ENCODE measurements at regions not wholly inside any gene's neighbourhood (a gene's known extent, or its start where the extent isn't known, plus 50 kb on each side); places are given as distances from the start of the nearest gene placed in this dataset.

DNA sequence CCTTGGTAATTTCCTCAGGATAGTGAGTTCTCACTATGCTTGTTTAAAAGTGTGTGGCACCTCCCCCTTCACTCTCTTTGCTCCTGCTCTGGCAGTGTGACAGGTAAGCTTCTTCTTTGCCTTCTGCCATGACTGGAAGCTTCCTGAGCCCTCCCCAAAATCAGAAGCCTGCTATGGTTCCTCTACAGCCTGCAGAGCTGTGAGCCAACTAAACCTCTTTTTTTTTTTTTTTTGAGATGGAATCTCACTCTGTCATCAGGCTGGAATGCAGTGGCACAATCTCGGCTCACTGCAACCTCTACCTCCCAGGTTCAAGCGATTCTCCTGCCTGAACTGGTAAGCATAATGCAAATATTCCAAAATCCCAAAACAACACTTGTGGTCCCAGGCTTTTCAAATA, 80.0 kb downstream of the SOWAHC start:
- Histone ChIP-seq H3K36me3 (no peaks in the 10 kb centered on the region), H3K27me3 (replicated peaks; ENCODE audit: insufficient read depth) (no peaks in the 10 kb centered on the region), H3K4me3 (no peak overlapping the region), H3K9me3 (no peaks in the 10 kb centered on the region), H3K27ac (peak overlapping the region; percentile 65 to 86), H3K4me1 (ENCODE audit: control insufficient read depth in 1 of 2, low read depth in 2 of 2) (peaks cover 24 to 67% of the 10 kb centered on the region in 2 donors)
- DNase-seq (ENCODE audit: low spot score) = no peak
- ATAC-seq (ENCODE audit: insufficient number of reproducible peaks, low FRiP score, low read depth) = no peak
- TF ChIP-seq, protein P1, sequence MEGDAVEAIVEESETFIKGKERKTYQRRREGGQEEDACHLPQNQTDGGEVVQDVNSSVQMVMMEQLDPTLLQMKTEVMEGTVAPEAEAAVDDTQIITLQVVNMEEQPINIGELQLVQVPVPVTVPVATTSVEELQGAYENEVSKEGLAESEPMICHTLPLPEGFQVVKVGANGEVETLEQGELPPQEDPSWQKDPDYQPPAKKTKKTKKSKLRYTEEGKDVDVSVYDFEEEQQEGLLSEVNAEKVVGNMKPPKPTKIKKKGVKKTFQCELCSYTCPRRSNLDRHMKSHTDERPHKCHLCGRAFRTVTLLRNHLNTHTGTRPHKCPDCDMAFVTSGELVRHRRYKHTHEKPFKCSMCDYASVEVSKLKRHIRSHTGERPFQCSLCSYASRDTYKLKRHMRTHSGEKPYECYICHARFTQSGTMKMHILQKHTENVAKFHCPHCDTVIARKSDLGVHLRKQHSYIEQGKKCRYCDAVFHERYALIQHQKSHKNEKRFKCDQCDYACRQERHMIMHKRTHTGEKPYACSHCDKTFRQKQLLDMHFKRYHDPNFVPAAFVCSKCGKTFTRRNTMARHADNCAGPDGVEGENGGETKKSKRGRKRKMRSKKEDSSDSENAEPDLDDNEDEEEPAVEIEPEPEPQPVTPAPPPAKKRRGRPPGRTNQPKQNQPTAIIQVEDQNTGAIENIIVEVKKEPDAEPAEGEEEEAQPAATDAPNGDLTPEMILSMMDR (IDR thresholded peaks at IDR 0.05) = no peak

DNA sequence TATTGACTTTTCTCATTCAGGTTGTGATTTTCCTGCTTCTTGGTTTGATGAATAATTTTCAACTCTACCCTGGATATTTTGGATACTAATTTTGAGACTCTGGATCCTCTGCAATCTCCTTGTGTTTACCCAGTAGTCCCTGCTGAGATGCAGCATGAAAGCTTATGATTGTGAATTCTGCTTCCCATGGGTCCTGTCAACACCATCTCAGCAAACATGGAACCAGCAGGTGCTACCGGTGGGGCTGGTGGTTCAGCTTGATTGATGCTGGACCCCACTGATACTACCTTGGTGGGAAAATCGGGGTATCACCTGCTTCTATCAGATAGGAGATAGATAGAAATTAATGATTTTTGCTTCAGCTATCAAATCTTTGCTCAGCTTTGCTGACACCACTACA, 81.1 kb downstream of the SOWAHC start:
- no peak for DNase-seq (ENCODE audit: low spot score)
- peaks cover 29 to 66% of the 10 kb centered on the region in 2 donors for H3K4me1 ChIP-seq (ENCODE audit: control insufficient read depth in 1 of 2, low read depth in 2 of 2)
- no peaks in the 10 kb centered on the region for H3K9me3 ChIP-seq
- H3K27ac ChIP-seq = peak overlapping the region; percentile 10 to 86
- H3K4me3 ChIP-seq = no peak overlapping the region
- no peak for ATAC-seq (ENCODE audit: insufficient number of reproducible peaks, low FRiP score, low read depth)
- TF ChIP-seq, protein P1 (IDR thresholded peaks at IDR 0.05) = no peak
- H3K36me3 ChIP-seq = no peaks in the 10 kb centered on the region
- no peaks in the 10 kb centered on the region for H3K27me3 ChIP-seq (replicated peaks; ENCODE audit: insufficient read depth)

DNA sequence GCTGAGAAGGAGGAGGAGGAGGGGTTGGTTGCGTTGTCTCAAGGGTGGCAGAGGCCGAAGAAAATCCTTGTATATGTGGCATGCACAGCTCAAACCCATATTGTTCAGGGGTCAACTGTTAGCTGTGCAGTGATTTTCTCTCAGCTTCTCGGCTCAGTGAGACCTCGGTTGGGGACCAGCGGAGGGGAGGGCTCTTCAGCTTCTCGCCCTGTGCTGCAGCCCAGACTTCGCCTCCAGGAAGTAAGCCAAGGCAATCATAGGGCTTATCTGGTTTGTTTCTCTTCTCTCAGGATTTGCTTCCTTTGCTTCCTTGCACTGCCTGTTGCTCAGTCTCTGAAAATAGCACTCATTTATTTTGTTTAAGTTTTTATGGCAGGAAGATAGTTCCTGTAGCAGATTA, 85.5 kb downstream of the SOWAHC start:
- no peaks in the 10 kb centered on the region for H3K36me3 ChIP-seq
- DNase-seq (ENCODE audit: low spot score) (no peak), ATAC-seq (ENCODE audit: insufficient number of reproducible peaks, low FRiP score, low read depth) (no peak)
- H3K4me1 ChIP-seq (ENCODE audit: control insufficient read depth in 1 of 2, low read depth in 2 of 2) = peaks cover 12 to 40% of the 10 kb centered on the region in 2 donors
- TF ChIP-seq, protein P1 (IDR thresholded peaks at IDR 0.05) = no peak
- peak overlapping the region; percentile 62 for H3K4me3 ChIP-seq
- H3K9me3 ChIP-seq = no peaks in the 10 kb centered on the region
- peak overlapping the region; percentile 75 to 81 for H3K27ac ChIP-seq
- H3K27me3 ChIP-seq (replicated peaks; ENCODE audit: insufficient read depth) = no peaks in the 10 kb centered on the region

DNA sequence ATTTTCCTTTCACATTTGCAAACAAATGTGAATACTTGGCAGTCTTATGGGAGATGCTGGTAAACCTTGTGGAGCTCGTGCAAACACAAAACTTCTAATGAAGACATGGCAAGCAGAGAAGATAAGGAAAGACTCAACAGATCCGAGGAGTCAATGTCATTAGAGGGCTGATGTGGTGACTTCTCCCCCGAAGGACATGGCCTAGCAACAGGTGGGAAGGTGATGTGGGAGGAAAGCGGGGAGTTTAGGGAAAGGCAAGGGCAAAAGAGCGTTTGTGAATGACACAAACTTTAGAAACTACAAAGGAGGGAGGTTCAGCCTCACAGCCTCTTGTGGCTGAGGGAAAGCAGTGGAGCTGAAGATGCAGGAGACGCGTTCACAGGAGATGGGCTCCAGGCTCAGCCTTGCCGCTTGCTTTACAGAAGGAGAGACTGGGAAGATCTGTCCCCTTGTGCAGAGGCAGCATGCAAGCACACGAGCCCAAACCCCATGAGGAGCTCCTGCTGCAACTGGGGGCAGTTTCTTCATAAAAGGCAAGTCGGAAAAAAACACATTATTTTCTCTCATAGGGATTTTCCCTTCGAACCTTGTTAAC, 86.6 kb downstream of the SOWAHC start:
- DNase-seq (ENCODE audit: low spot score) = no peak
- no peak for ATAC-seq (ENCODE audit: insufficient number of reproducible peaks, low FRiP score, low read depth)
- TF ChIP-seq, protein P1 (IDR thresholded peaks at IDR 0.05) = no peak
- no peaks in the 10 kb centered on the region for H3K27me3 ChIP-seq (replicated peaks; ENCODE audit: insufficient read depth)
- peaks cover 12 to 35% of the 10 kb centered on the region in 2 donors for H3K4me1 ChIP-seq (ENCODE audit: control insufficient read depth in 1 of 2, low read depth in 2 of 2)
- peak overlapping the region; percentile 75 to 81 for H3K27ac ChIP-seq
- H3K36me3 ChIP-seq = no peaks in the 10 kb centered on the region
- H3K4me3 ChIP-seq = no peak overlapping the region
- H3K9me3 ChIP-seq = no peaks in the 10 kb centered on the region

DNA sequence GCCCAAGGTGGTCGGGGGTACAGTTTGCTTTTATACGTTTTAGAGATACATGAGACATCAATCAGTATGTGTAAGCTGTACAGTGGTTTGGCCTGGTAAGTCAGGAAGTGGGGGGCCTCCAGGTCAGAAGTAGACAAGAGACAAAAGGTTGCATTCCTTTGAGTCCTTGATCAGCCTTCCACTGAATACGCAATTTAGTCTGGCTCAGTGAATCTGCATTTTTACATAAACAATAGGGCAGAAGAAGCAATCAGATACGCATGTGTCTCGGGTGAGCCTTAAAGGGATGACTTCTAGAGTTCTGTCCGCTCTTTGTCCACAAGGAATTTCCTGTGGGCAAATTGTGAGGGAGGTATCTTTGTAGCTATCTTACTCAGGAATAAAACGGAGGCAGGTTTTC, 87.2 kb downstream of the SOWAHC start:
- no peak overlapping the region for H3K4me3 ChIP-seq
- DNase-seq (ENCODE audit: low spot score) (no peak), ATAC-seq (ENCODE audit: insufficient number of reproducible peaks, low FRiP score, low read depth) (no peak)
- TF ChIP-seq, protein P1 (IDR thresholded peaks at IDR 0.05) = no peak
- H3K36me3 ChIP-seq = no peaks in the 10 kb centered on the region
- H3K27me3 ChIP-seq (replicated peaks; ENCODE audit: insufficient read depth) = no peaks in the 10 kb centered on the region
- H3K9me3 ChIP-seq = no peaks in the 10 kb centered on the region
- H3K4me1 ChIP-seq (ENCODE audit: control insufficient read depth in 1 of 2, low read depth in 2 of 2) = peaks cover 12 to 35% of the 10 kb centered on the region in 2 donors
- H3K27ac ChIP-seq = no peak overlapping the region
